DOHH2 (cell line): ENCODE measurements at regions not wholly inside any gene's neighbourhood (a gene's known extent, or its start where the extent isn't known, plus 50 kb on each side); places are given as distances from the start of the nearest gene placed in this dataset.

Experiments used
- H3F3A ChIP-seq: fragments of 200-600 bp; sonication (generic), shearing (Covaris generic); 2 replicates; pipeline ENCODE4 v1.6.0; 2016; ENCODE audit warnings: antibody characterized with exemption, mild to moderate bottlenecking; ENCODE audit not compliant: control insufficient read depth, insufficient read depth
- H3K27ac ChIP-seq: fragments of 200-600 bp; sonication (generic); 2 replicates; pipeline ENCODE4 v1.5.1; 2014; ENCODE audit warnings: low read depth, mild to moderate bottlenecking, low read length, moderate library complexity
- H3K27me3 ChIP-seq: fragments of 200-600 bp; sonication (generic); 2 replicates; pipeline ENCODE4 v1.6.1; 2014; ENCODE audit warnings: mild to moderate bottlenecking, low read length, mixed read lengths; ENCODE audit not compliant: control insufficient read depth
- H3K36me3 ChIP-seq: fragments of 200-600 bp; sonication (generic); 2 replicates; pipeline ENCODE4 v1.6.1; 2014; ENCODE audit warnings: mild to moderate bottlenecking, low read length, moderate library complexity, mixed read lengths; ENCODE audit not compliant: control insufficient read depth
- H3K4me1 ChIP-seq: fragments of 200-600 bp; sonication (generic); 2 replicates; pipeline ENCODE4 v1.6.1; 2014; ENCODE audit warnings: mild to moderate bottlenecking, low read length, mixed read lengths; ENCODE audit not compliant: control insufficient read depth
- H3K4me2 ChIP-seq: fragments of 200-600 bp; sonication (generic); 2 replicates; pipeline ENCODE4 v1.6.0; 2014; ENCODE audit warnings: mild to moderate bottlenecking, low read length, moderate library complexity
- H3K4me3 ChIP-seq: fragments of 200-600 bp; sonication (generic); 2 replicates; pipeline ENCODE4 v1.5.1; 2014; ENCODE audit warnings: mild to moderate bottlenecking, low read length, mixed read lengths
- H3K79me2 ChIP-seq: fragments of 200-600 bp; sonication (generic); 2 replicates; pipeline ENCODE4 v1.6.1; 2014; ENCODE audit warnings: mild to moderate bottlenecking, low read length, mixed read lengths; ENCODE audit not compliant: control insufficient read depth
- H3K9me2 ChIP-seq: fragments of 200-600 bp; sonication (generic); replicated peaks from 2 replicates; pipeline ENCODE4 v1.6.1; 2014; ENCODE audit warnings: mild to moderate bottlenecking, low read length, mixed read lengths; ENCODE audit not compliant: control insufficient read depth
- H3K9me3 ChIP-seq: fragments of 200-600 bp; sonication (generic); 2 replicates; pipeline ENCODE4 v1.6.1; 2014; ENCODE audit warnings: antibody characterized with exemption, low read length, mixed read lengths; ENCODE audit not compliant: control insufficient read depth, insufficient read depth
- H4K20me1 ChIP-seq: fragments of 200-600 bp; sonication (generic); 2 replicates; pipeline ENCODE4 v1.6.0; 2014; ENCODE audit warnings: low read depth, mild to moderate bottlenecking, antibody characterized with exemption, low read length, moderate library complexity; ENCODE audit not compliant: control insufficient read depth, insufficient read depth
- CTCF ChIP-seq: fragments of 200-600 bp; sonication (generic); IDR thresholded peaks from one replicate; pipeline ENCODE4 v1.5.1; 2014; ENCODE audit warnings: antibody characterized with exemption, mild to moderate bottlenecking, low read depth, low read length; ENCODE audit not compliant: poor library complexity, severe bottlenecking
- EZH2phosphoT487 ChIP-seq: fragments of 200-600 bp; sonication (generic); IDR thresholded peaks from 2 replicates; pipeline ENCODE4 v1.6.1; 2017; ENCODE audit warnings: borderline replicate concordance, mild to moderate bottlenecking, antibody characterized with exemption, low read length, moderate library complexity, mixed read lengths

DNA sequence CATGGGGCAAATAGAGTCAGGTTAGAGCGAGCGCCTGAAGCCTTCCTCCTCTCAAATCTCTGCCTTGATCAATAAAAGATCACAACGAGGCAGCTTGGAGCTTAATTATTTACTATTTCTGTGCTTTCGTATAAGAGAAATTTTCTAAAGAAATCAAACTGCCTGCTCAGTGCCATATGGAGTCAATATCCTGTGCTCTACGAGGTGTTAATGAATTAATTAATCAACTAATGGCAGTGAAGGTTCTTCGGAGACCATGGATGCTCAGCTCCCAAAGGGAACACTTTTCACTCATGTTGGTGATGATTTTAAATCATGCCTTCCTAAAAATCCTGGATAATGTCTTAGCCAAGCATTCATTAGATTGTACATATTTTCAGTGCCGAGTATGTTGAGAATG, 153.5 kb upstream of the PPP2R3A start:
- Histone ChIP-seq H3K9me3 (no peaks in the 10 kb centered on the region), H3K4me1 (no peaks in the 10 kb centered on the region), H3K36me3 (no peaks in the 10 kb centered on the region), H3K4me2 (no peak overlapping the region), H3K9me2 (no peaks in the 10 kb centered on the region), H4K20me1 (no peaks in the 10 kb centered on the region), H3K79me2 (no peaks in the 10 kb centered on the region), H3K4me3 (no peak overlapping the region), H3F3A (no peaks in the 10 kb centered on the region), H3K27ac (no peak overlapping the region), H3K27me3 (no peaks in the 10 kb centered on the region)
- no peak for TF ChIP-seq EZH2phosphoT487
- no peak for TF ChIP-seq CTCF

DNA sequence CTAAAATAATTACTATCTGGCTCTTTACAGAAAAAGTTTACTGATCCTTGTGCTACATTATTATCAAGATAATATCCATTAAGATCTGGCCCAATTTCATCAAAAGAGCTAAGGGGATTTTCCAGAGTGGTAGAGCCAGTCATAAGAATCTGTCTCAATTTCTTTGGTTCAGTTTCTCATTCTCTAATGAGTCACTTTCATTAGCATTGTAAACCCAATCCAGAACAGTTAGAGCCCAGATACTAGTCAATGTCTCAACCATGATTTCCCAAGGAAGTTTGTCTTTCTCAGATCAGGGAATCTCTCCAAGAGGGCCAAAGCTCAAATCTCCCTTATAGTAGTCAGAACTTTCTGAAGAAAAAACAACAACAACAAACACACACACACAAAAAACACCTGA, 131.1 kb upstream of the PPP2R3A start:
- TF ChIP-seq CTCF (no peak), EZH2phosphoT487 (no peak)
- Histone ChIP-seq H3K4me3 (no peak overlapping the region), H3K27me3 (no peaks in the 10 kb centered on the region; the same call in 1 of the 2 replicates), H3K4me1 (no peaks in the 10 kb centered on the region), H3K9me3 (no peaks in the 10 kb centered on the region), H3K27ac (no peak overlapping the region), H3F3A (no peaks in the 10 kb centered on the region), H3K79me2 (no peaks in the 10 kb centered on the region), H3K4me2 (no peak overlapping the region), H3K36me3 (no peaks in the 10 kb centered on the region), H4K20me1 (no peaks in the 10 kb centered on the region), H3K9me2 (no peaks in the 10 kb centered on the region)

GRCh38 chr3:135837977-135838631, 127.4 kb upstream of the PPP2R3A start:
- TF ChIP-seq CTCF (no peak), EZH2phosphoT487 (no peak)
- Histone ChIP-seq H3K4me3 (no peak overlapping the region), H3F3A (no peaks in the 10 kb centered on the region), H3K27ac (no peak overlapping the region), H3K79me2 (no peaks in the 10 kb centered on the region), H3K9me3 (no peaks in the 10 kb centered on the region), H3K9me2 (no peaks in the 10 kb centered on the region), H3K4me1 (no peaks in the 10 kb centered on the region), H3K4me2 (no peak overlapping the region), H3K36me3 (no peaks in the 10 kb centered on the region), H4K20me1 (no peaks in the 10 kb centered on the region), H3K27me3 (no peaks in the 10 kb centered on the region; the same call in 1 of the 2 replicates)
